Peyer's patch (tissue), 4 donors: ENCODE measurements at regions not wholly inside any gene's neighbourhood (a gene's known extent, or its start where the extent isn't known, plus 50 kb on each side); places are given as distances from the start of the nearest gene placed in this dataset.

Experiments used
- DNase-seq, 3 donors: peaks; one replicate each; pipeline ENCODE4 v3.0.0-alpha.2; 2017 to 2019
- H3K27ac ChIP-seq, 4 donors: fragments of 200-600 bp; sonication (generic); one replicate each; pipeline ENCODE4 v1.5.1; 2016 to 2019
- H3K27me3 ChIP-seq, 2 donors: fragments of 200-600 bp; sonication (generic); one replicate each; pipeline ENCODE4 v1.5.1; 2019
- H3K36me3 ChIP-seq, 3 donors: fragments of 200-600 bp; sonication (generic); one replicate each; pipeline ENCODE4 v1.5.1; 2016 to 2019
- H3K4me1 ChIP-seq, 4 donors: fragments of 200-600 bp; sonication (generic); one replicate each; pipeline ENCODE4 v1.5.1; 2016 to 2019
- H3K4me3 ChIP-seq, 4 donors: fragments of 200-600 bp; sonication (generic); 1 replicate in 3 of 4; 2 replicates in 1 of 4; pipeline ENCODE4 v1.5.1; 2016 to 2019; ENCODE audit warnings: mild to moderate bottlenecking in 1 of 4
- H3K9me3 ChIP-seq, 4 donors: fragments of 200-600 bp; sonication (generic); one replicate each; pipeline ENCODE4 v1.5.1; 2016 to 2019; ENCODE audit warnings: mild to moderate bottlenecking in 1 of 4
- POLR2A ChIP-seq, 2 donors: fragments of 450-650 bp; IDR thresholded peaks; one replicate each; pipeline ENCODE4 v1.5.1; 2017; ENCODE audit warnings: antibody characterized with exemption in 2 of 2, mild to moderate bottlenecking in 2 of 2, moderate library complexity in 2 of 2
- TF ChIP-seq, protein P1 (sequence below), 6 experiments: fragments of 450-650 bp in 4 of 6; fragments of 200-600 bp in 2 of 6; sonication (generic) in 1 of 6; IDR thresholded peaks; one replicate each; pipeline ENCODE4 v1.5.1; 2017 to 2019; ENCODE audit warnings: antibody characterized with exemption in 6 of 6, mild to moderate bottlenecking in 3 of 6, moderate library complexity in 1 of 6

DNA sequence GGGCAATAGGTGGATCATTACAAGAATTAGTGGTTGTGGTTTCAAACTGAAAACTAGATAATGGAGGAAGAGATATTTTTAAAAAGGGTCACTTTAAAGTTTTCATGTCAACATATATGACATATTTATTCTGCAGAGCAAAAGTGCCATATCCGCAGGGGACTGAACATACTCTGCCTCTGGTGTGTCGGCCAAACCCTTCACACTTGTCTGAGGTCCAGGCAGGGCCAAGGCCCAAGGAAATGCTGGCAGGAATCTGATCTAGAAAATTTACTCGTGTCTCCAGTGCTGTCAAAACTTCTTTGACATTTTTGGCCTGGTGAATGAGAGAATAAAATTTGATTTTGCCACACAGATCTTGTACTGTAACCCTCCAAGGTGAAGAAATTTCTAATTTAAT, 562.3 kb downstream of the CCSER2 start:
- H3K9me3 ChIP-seq, result no peaks in the 10 kb centered on the region
- H3K4me1 ChIP-seq, result no peaks in the 10 kb centered on the region
- no peak for DNase-seq
- H3K27me3 ChIP-seq, result no peaks in the 10 kb centered on the region
- no peaks in the 10 kb centered on the region for H3K36me3 ChIP-seq
- H3K4me3 ChIP-seq, result no peak overlapping the region
- TF ChIP-seq POLR2A (IDR thresholded peaks at IDR 0.05), result no peak
- TF ChIP-seq, protein P1, sequence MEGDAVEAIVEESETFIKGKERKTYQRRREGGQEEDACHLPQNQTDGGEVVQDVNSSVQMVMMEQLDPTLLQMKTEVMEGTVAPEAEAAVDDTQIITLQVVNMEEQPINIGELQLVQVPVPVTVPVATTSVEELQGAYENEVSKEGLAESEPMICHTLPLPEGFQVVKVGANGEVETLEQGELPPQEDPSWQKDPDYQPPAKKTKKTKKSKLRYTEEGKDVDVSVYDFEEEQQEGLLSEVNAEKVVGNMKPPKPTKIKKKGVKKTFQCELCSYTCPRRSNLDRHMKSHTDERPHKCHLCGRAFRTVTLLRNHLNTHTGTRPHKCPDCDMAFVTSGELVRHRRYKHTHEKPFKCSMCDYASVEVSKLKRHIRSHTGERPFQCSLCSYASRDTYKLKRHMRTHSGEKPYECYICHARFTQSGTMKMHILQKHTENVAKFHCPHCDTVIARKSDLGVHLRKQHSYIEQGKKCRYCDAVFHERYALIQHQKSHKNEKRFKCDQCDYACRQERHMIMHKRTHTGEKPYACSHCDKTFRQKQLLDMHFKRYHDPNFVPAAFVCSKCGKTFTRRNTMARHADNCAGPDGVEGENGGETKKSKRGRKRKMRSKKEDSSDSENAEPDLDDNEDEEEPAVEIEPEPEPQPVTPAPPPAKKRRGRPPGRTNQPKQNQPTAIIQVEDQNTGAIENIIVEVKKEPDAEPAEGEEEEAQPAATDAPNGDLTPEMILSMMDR (IDR thresholded peaks at IDR 0.05), result no peak
- no peak overlapping the region for H3K27ac ChIP-seq

DNA sequence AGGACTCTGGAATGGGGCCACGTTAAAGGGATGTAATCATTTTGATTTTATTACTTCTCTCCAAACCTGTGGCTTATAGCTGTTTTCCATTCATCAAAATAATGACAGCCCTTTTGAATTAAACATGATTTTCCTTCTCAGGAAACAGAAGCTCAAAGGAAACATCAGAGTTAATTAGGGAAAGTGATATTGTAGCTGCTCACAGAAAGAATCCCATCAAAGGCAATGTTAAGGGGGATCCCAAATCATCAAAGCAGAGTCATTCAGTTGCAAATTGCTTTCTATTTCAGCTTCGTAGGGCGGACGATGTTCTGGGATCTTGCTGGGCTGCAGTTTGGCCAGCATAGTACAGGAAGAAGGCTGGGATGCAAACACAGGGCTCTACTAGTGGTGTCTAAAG, 563.2 kb downstream of the CCSER2 start:
- TF ChIP-seq, protein P1 (IDR thresholded peaks at IDR 0.05), result no peak
- TF ChIP-seq POLR2A (IDR thresholded peaks at IDR 0.05), result no peak
- no peaks in the 10 kb centered on the region for H3K9me3 ChIP-seq
- no peak for DNase-seq
- H3K27ac ChIP-seq, result no peak overlapping the region
- H3K4me3 ChIP-seq, result no peak overlapping the region
- no peaks in the 10 kb centered on the region for H3K4me1 ChIP-seq
- H3K36me3 ChIP-seq, result no peaks in the 10 kb centered on the region
- no peaks in the 10 kb centered on the region for H3K27me3 ChIP-seq

DNA sequence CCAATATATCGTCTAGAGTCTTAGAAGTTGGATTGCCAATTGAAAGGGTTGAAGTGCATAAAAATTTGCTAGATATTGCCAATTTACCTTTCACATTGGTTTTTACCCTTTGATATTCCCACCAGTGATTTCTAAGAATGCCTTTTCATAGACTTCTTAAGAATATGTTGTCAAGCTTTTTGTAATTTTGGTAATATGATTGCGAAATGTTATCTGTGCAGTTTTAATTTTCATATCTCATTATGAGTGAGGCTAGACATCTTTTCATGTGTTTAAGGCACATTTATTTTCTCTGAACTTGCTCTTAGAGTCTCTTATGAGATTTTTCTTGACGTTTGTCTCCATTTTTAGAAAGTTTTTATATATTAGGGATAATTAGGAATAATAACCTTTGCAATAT, 567.2 kb downstream of the CCSER2 start:
- Histone ChIP-seq H3K36me3 (no peaks in the 10 kb centered on the region), H3K4me1 (no peaks in the 10 kb centered on the region), H3K9me3 (no peaks in the 10 kb centered on the region), H3K27me3 (no peaks in the 10 kb centered on the region), H3K4me3 (no peak overlapping the region), H3K27ac (no peak overlapping the region)
- no peak for DNase-seq
- TF ChIP-seq, protein P1 (IDR thresholded peaks at IDR 0.05), result no peak
- TF ChIP-seq POLR2A (IDR thresholded peaks at IDR 0.05), result no peak

DNA sequence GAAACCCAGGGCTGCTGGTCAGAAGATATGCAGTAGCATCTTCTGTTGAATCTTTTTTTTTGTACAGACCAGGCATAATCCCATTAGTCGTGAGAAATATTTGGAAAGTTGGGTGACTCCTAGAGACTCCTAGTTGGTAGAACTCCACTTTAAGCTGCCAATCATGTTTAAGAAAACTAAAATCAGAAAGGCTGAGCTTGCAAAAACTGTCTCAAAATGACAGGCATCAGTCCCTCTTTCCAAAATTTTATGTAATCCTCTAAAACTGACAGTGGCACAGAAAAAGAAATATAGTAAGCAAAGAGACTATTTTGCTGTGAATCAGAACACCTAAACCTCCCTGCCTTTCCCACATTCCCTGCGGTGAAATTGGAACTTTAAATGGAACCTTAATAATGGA, 568.5 kb downstream of the CCSER2 start:
- Histone ChIP-seq H3K4me1 (no peaks in the 10 kb centered on the region), H3K27me3 (no peaks in the 10 kb centered on the region), H3K9me3 (no peaks in the 10 kb centered on the region), H3K27ac (no peak overlapping the region), H3K36me3 (no peaks in the 10 kb centered on the region), H3K4me3 (no peak overlapping the region)
- DNase-seq, result no peak
- TF ChIP-seq, protein P1 (IDR thresholded peaks at IDR 0.05), result no peak
- no peak for TF ChIP-seq POLR2A (IDR thresholded peaks at IDR 0.05)

DNA sequence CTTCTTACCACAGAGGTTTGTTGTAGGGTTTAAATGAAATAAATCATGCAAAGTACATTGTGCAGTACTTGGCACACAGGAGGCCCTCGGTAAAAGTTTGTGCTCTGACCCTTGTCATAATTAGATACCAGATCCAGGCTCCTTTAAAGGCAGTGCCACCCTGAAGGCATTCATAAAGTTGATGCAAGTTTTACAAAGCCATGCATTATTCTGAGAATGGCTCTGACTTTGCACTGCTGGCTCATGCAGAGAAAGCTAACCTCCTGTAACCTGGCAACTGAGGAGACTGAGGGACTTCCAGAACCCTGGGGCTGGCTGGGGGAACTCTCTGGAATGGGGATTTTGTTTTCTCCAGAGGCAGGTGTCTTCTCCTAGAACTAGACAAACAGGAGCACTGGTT, 570.9 kb downstream of the CCSER2 start:
- H3K36me3 ChIP-seq, result no peaks in the 10 kb centered on the region
- DNase-seq, result no peak
- no peak for TF ChIP-seq POLR2A (IDR thresholded peaks at IDR 0.05)
- TF ChIP-seq, protein P1 (IDR thresholded peaks at IDR 0.05), result no peak

DNA sequence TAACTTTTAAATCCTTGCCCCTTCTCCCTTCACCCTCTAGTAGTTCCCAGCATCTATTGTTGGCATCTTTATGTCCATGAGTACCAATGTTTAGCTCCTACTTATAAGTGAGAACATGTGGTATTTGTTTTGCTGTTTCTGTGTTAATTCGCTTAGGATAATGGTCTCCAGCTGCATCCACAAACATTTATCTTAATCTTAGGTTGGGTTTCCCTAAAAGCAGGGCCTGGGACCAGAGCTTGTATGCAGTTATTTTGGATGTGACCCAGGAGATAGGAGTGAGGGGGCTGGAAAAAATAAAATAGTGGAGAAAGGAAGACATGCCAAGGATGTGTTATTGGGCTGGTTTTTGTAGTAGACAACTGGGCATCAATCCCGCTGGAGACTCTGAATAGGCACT, 571.8 kb downstream of the CCSER2 start:
- no peak for TF ChIP-seq POLR2A (IDR thresholded peaks at IDR 0.05)
- TF ChIP-seq, protein P1 (IDR thresholded peaks at IDR 0.05), result no peak
- no peak for DNase-seq
- H3K27ac ChIP-seq, result no peak overlapping the region
- H3K27me3 ChIP-seq, result no peaks in the 10 kb centered on the region
- H3K4me1 ChIP-seq, result no peaks in the 10 kb centered on the region
- H3K36me3 ChIP-seq, result no peaks in the 10 kb centered on the region
- no peaks in the 10 kb centered on the region for H3K9me3 ChIP-seq
- H3K4me3 ChIP-seq, result no peak overlapping the region

More for the DNA sequence above, 570.9 kb downstream of the CCSER2 start:
- Histone ChIP-seq H3K27me3 (no peaks in the 10 kb centered on the region), H3K4me1 (no peaks in the 10 kb centered on the region), H3K27ac (no peak overlapping the region), H3K4me3 (no peak overlapping the region), H3K9me3 (no peaks in the 10 kb centered on the region)
